GM19351 (cell line): ENCODE measurements at regions not wholly inside any gene's neighbourhood (a gene's known extent, or its start where the extent isn't known, plus 50 kb on each side); places are given as distances from the start of the nearest gene placed in this dataset.

Experiments used
- ATAC-seq: cut with Tn5 transposase; IDR thresholded peaks from one replicate; pipeline ENCODE4 v1.9.1; 2021; ENCODE audit warnings: mild to moderate bottlenecking, moderate library complexity; ENCODE audit not compliant: unreplicated experiment

DNA sequence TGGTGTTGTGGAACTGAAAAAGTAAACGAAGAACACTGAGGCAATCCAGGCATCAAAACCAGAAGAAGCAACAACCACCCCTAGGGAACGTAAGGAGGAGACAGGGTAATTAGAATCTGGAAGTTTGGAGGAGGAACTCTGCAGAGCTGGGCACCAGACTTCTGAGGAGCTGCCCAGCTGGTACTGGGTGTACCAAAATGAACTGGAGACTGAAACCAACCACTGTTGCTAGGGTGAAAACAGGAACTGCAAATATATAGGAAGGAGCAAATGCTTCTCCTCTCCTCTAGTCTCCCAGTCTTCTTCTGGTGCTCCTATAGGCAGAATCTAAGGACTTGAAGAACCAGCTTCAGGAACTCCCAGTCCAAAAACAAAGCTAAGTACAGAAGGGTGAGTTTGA is 189.8 kb downstream of the ELAVL2 start:
- no peak for ATAC-seq

DNA sequence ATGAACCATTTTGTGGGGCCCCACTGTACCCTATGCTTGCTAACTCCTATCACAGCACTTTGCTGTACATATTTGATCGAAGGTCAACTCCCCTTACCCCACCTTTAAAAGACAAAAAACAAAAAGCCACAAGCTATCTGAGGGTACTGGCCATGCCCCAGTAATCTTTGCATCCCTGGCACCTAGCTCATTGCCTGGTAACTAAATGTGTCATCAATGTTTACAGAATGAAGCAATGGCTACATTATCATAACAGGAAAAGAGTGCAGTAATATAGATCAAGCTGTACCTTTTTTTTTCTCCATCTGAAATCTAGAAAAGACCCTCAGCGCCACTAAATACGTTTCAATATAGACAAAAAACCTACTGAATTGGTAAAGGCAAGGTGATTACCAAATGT is 188.0 kb downstream of the ELAVL2 start:
- ATAC-seq: no peak

DNA sequence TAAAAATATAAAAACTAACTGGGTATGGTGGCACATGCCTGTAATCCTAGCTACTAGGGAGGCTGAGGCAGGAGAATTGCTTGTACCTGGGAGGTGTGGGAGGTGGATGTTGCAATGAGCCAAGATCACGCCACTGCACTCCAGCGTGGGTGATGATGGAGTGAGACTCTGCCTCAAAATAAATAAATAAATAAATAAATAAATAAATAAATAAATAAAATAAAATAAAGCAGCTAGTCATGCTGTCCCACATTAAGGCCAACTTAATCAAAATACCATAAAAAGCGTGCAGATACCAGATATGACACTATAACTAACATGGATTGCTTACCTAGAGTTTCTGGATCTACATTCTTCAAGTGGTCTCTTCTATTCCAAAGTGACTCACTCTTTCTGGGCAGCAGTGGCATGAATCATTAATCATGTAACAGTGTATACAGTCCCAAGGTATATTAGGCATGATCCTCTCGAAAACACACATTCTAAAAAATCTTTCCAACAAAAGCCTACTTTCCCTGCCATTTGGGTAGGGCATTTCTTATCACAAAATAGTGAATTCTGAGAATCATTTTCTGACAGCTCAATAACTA is 187.1 kb downstream of the ELAVL2 start:
- no peak for ATAC-seq
